Activated CD4-positive, alpha-beta T cell treated with anti-CD3 and anti-CD28 coated beads, Interleukin-2, Interleukin-4, amounts not matched to agents 100 ng/mL and 50 ng/mL, durations not matched to agents 16 hours and 8 hours (primary cell): ENCODE measurements at regions not wholly inside any gene's neighbourhood (a gene's known extent, or its start where the extent isn't known, plus 50 kb on each side); places are given as distances from the start of the nearest gene placed in this dataset.

ENCODE experiments used
- DNase-seq: peaks from one replicate; pipeline ENCODE4 v3.0.0-alpha.2; 2020; ENCODE audit warnings: low spot score

- DNase-seq, result no peak
These were observed 169.4 kb downstream of the TEX36 start for GRCh38 chr10:125513429-125514182.

GRCh38 chr10:125510998-125511397, 172.0 kb downstream of the TEX36 start:
- no peak for DNase-seq

- DNase-seq, result no peak
These were observed 177.3 kb downstream of the TEX36 start for GRCh38 chr10:125505648-125506047.

- DNase-seq, result no peak
These were observed 180.7 kb downstream of the TEX36 start for GRCh38 chr10:125502276-125502675.

- no peak for DNase-seq
These were observed 187.6 kb downstream of the TEX36 start for GRCh38 chr10:125495386-125495785.

GRCh38 chr10:125494651-125495239, 188.2 kb downstream of the TEX36 start:
- no peak for DNase-seq

- DNase-seq, result no peak
These were observed 191.6 kb downstream of the TEX36 start for GRCh38 chr10:125491381-125491780.

GRCh38 chr10:125489731-125490130, 193.2 kb downstream of the TEX36 start:
- DNase-seq, result no peak

GRCh38 chr10:125485665-125486064, 197.3 kb downstream of the TEX36 start:
- no peak for DNase-seq

GRCh38 chr10:125484035-125484732, 198.8 kb downstream of the TEX36 start:
- DNase-seq, result no peak

- DNase-seq, result no peak
These were observed 200.3 kb downstream of the TEX36 start for GRCh38 chr10:125482637-125483036.

GRCh38 chr10:125482108-125482507, 200.9 kb downstream of the TEX36 start:
- no peak for DNase-seq

- DNase-seq, result no peak
These were observed 203.9 kb downstream of the TEX36 start for GRCh38 chr10:125479059-125479458.

- DNase-seq, result no peak
These were observed 207.1 kb downstream of the TEX36 start for GRCh38 chr10:125475815-125476214.

- no peak for DNase-seq
These were observed 209.7 kb downstream of the TEX36 start for GRCh38 chr10:125473143-125473793.

GRCh38 chr10:125472010-125472607, 210.9 kb downstream of the TEX36 start:
- no peak for DNase-seq

- no peak for DNase-seq
These were observed 214.7 kb downstream of the TEX36 start for GRCh38 chr10:125468278-125468677.

GRCh38 chr10:125466685-125467084, 216.3 kb downstream of the TEX36 start:
- DNase-seq, result no peak

GRCh38 chr10:125462845-125463244, 220.1 kb downstream of the TEX36 start:
- DNase-seq, result no peak

GRCh38 chr10:125460326-125460725, 222.6 kb downstream of the TEX36 start:
- no peak for DNase-seq

- no peak for DNase-seq
These were observed 225.6 kb downstream of the TEX36 start for GRCh38 chr10:125457406-125457805.

GRCh38 chr10:125455855-125456254, 227.1 kb downstream of the TEX36 start:
- no peak for DNase-seq
